ENCODE measurements at regions not wholly inside any gene's neighbourhood (a gene's known extent, or its start where the extent isn't known, plus 50 kb on each side); places are given as distances from the start of the nearest gene placed in this dataset.
"Not testable (repeated sequence)": the region's sequence is repeated elsewhere in the genome, so short reads cannot be mapped to it uniquely, and the experiment has no call there.

DNA sequence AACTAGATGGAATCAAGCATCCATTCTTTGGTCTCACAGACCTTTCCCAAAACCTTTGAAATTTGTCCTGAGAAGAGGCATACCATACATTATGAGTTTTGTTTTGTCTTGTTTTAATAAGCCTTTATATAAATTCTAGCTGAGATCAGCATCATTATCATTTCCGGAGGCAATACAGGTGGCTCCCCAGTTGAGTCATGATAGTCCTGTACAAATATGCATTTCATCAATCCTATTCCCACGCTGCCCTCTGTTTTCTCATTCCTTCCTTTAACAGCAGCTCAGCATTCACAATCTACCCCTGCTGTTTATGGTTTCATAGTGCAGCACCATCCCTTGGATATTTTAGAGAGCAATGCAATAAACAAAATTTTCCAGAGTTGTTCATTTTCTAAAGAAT lies 216.7 kb downstream of the TXNL1 start:
- Histone ChIP-seq H3K4me3 (ENCODE audit: low read depth, low read length) (no peak overlapping the region), H3K36me3 (ENCODE audit: control insufficient read depth, insufficient read depth, low read length) (no peaks in the 10 kb centered on the region), H3K27me3 (ENCODE audit: control insufficient read depth, insufficient read depth, low read length) (no peaks in the 10 kb centered on the region)
- FAIRE-seq (no peak), DNase-seq (ENCODE audit: low read depth) (peak; percentile 28)
- no peak for TF ChIP-seq CTCF (IDR thresholded peaks at IDR 0.05; ENCODE audit: insufficient read depth, low read length, severe bottlenecking)

- not testable (repeated sequence) for DNase-seq (ENCODE audit: low read depth); H3K4me3 ChIP-seq (ENCODE audit: low read depth, low read length); FAIRE-seq
Observed at GRCh38 chr18:56420868-56421267, 217.5 kb downstream of the TXNL1 start.

GRCh38 chr18:56414357-56414756 lies 224.0 kb downstream of the TXNL1 start:
- H3K4me3 ChIP-seq (ENCODE audit: low read depth, low read length), result no peak overlapping the region
- FAIRE-seq (no peak), DNase-seq (ENCODE audit: low read depth) (no peak)
- no peak for TF ChIP-seq CTCF (IDR thresholded peaks at IDR 0.05; ENCODE audit: insufficient read depth, low read length, severe bottlenecking)
- H3K27me3 ChIP-seq (ENCODE audit: control insufficient read depth, insufficient read depth, low read length), result no peaks in the 10 kb centered on the region
- H3K36me3 ChIP-seq (ENCODE audit: control insufficient read depth, insufficient read depth, low read length), result no peaks in the 10 kb centered on the region

More at GRCh38 chr18:56420868-56421267, 217.5 kb downstream of the TXNL1 start:
- not testable (repeated sequence) for H3K36me3 ChIP-seq (ENCODE audit: control insufficient read depth, insufficient read depth, low read length); H3K27me3 ChIP-seq (ENCODE audit: control insufficient read depth, insufficient read depth, low read length)

DNA sequence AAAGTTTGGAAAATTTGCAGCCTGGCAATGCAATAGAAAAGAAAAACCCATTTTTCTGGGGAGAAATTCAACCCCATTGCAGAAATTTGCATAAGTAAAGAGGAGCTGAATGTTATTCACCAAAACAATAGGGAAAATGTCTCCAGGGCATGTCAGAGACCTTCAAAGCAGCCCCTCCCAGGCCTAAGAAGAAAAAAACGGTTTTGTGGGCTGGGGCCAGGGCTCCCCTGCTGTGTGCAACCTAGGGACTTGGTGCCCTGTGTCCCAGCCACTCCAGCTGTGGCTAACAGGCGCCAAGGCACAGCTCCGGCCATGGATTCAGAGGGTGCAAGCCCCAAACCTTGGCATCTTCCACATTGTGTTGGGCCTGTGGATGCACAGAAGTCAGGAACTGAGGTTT lies 224.5 kb downstream of the TXNL1 start:
- no peaks in the 10 kb centered on the region for H3K27me3 ChIP-seq (ENCODE audit: control insufficient read depth, insufficient read depth, low read length)
- no peaks in the 10 kb centered on the region for H3K36me3 ChIP-seq (ENCODE audit: control insufficient read depth, insufficient read depth, low read length)
- H3K4me3 ChIP-seq (ENCODE audit: low read depth, low read length), result no peak overlapping the region
- no peak for FAIRE-seq
- TF ChIP-seq CTCF (IDR thresholded peaks at IDR 0.05; ENCODE audit: insufficient read depth, low read length, severe bottlenecking), result no peak
- DNase-seq (ENCODE audit: low read depth), result no peak

DNA sequence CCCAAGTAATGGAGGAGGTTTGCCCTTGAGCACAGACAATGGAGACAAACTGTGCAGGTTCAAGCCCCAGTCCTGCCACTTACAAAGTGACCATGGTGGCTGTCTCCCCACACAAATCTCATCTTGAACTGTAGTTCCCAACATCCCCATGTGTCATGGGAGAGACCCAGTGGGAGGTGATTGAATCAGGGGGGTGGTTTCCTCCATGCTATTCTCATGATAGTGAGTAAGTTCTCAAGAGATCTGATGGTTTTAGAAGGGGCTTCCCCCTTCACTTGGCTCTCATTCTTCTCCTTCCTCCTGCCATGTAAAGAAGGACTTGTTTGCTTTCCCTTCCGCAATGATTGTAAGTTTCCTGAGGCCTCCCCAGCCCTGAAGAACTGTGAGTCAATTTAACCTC lies 225.4 kb downstream of the TXNL1 start:
- FAIRE-seq, result no peak
- H3K27me3 ChIP-seq (ENCODE audit: control insufficient read depth, insufficient read depth, low read length), result no peaks in the 10 kb centered on the region
- no peak overlapping the region for H3K4me3 ChIP-seq (ENCODE audit: low read depth, low read length)

DNA sequence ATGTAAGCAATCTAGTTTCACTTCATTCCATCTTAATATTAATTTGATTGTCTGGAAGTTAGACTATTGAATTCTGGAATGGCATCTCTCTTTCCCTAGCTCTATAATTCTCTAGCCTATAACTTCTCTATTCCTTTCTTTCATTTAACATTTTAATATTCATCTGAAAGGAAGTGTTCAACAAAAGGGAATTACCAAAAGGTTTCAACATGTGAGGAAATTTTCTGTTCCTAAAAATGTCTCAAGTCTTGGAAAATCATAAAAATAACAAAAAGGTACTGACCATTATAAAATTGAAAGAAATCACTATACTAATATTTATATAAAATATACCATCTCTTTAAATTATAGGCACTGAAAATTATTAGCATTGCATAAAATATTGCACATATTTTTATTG lies 228.7 kb downstream of the TXNL1 start:
- TF ChIP-seq CTCF (IDR thresholded peaks at IDR 0.05; ENCODE audit: insufficient read depth, low read length, severe bottlenecking), result no peak
- Histone ChIP-seq H3K4me3 (ENCODE audit: low read depth, low read length) (no peak overlapping the region), H3K36me3 (ENCODE audit: control insufficient read depth, insufficient read depth, low read length) (no peaks in the 10 kb centered on the region), H3K27me3 (ENCODE audit: control insufficient read depth, insufficient read depth, low read length) (no peaks in the 10 kb centered on the region)
- DNase-seq (ENCODE audit: low read depth) (no peak), FAIRE-seq (no peak)

More for the DNA sequence above, 225.4 kb downstream of the TXNL1 start:
- DNase-seq (ENCODE audit: low read depth), result no peak
- no peak for TF ChIP-seq CTCF (IDR thresholded peaks at IDR 0.05; ENCODE audit: insufficient read depth, low read length, severe bottlenecking)
- H3K36me3 ChIP-seq (ENCODE audit: control insufficient read depth, insufficient read depth, low read length), result no peaks in the 10 kb centered on the region

All from bronchial epithelial cell (primary cell).